ENCODE measurements at regions not wholly inside any gene's neighbourhood (a gene's known extent, or its start where the extent isn't known, plus 50 kb on each side); places are given as distances from the start of the nearest gene placed in this dataset.

DNA sequence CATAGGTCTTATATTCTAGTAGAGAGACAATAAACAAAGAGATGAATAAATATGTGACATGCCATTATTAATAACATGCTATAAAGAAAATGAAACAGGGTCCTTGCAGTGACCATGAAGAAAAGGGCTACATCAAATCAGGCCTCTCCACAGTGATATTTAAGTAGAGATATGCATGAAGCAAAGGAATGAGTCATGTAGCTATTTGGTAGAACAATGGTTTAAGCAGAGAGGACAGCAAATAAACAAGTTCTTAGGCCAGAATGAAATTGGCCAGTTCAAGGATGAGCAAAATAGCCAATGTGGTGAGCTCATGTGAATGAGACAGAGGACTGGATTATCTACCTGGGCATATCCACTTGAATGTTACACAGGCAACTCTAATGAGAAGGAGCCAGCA, 172.2 kb upstream of the FERD3L start:
- no peak for DNase-seq
- Histone ChIP-seq H3K36me3 (no peaks in the 10 kb centered on the region), H3K27ac (no peak overlapping the region), H3K27me3 (replicated peaks in 1 of 7) (no peaks in the 10 kb centered on the region), H3K4me1 (no peaks in the 10 kb centered on the region), H3K4me3 (no peak overlapping the region), H3K9me3 (no peaks in the 10 kb centered on the region)
- intact Hi-C loops (cut with DNase I; ENCODE audit: low total_unique reads) = no loop called here
- TF ChIP-seq, protein P1, sequence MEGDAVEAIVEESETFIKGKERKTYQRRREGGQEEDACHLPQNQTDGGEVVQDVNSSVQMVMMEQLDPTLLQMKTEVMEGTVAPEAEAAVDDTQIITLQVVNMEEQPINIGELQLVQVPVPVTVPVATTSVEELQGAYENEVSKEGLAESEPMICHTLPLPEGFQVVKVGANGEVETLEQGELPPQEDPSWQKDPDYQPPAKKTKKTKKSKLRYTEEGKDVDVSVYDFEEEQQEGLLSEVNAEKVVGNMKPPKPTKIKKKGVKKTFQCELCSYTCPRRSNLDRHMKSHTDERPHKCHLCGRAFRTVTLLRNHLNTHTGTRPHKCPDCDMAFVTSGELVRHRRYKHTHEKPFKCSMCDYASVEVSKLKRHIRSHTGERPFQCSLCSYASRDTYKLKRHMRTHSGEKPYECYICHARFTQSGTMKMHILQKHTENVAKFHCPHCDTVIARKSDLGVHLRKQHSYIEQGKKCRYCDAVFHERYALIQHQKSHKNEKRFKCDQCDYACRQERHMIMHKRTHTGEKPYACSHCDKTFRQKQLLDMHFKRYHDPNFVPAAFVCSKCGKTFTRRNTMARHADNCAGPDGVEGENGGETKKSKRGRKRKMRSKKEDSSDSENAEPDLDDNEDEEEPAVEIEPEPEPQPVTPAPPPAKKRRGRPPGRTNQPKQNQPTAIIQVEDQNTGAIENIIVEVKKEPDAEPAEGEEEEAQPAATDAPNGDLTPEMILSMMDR (IDR thresholded peaks at IDR 0.05 in 8 of 11, conservative IDR thresholded peaks at IDR 0.05 in 3 of 11) = no peak
- TF ChIP-seq POLR2AphosphoS5 (IDR thresholded peaks at IDR 0.05) (no peak), POLR2A (IDR thresholded peaks at IDR 0.05) (no peak)

DNA sequence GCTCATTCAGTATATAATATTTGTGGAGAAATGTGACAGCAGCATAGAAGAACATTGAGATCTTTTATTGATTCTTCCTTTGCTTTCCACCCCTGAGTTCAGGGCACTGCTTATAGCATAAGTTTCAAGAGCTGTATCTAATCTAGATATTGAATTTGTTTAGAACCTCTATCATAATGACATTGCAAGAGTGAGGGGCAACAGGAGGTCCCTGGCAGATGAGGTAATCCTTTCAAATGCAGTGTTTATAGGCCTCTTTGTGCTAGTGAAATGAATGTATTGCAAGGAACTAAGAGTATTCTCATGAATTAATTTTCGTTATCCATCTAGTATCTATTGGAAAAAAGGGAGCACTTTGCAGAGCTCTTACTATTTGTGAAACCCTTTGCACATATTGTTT, 167.2 kb upstream of the FERD3L start:
- intact Hi-C loops (cut with DNase I; ENCODE audit: low total_unique reads) = no loop called here
- no peaks in the 10 kb centered on the region for H3K9me3 ChIP-seq
- no peak for DNase-seq
- H3K4me1 ChIP-seq = no peaks in the 10 kb centered on the region
- no peak overlapping the region for H3K4me3 ChIP-seq
- H3K27me3 ChIP-seq (replicated peaks in 1 of 7) = no peaks in the 10 kb centered on the region
- TF ChIP-seq POLR2AphosphoS5 (IDR thresholded peaks at IDR 0.05) (no peak), POLR2A (IDR thresholded peaks at IDR 0.05) (no peak)
- TF ChIP-seq, protein P1 (IDR thresholded peaks at IDR 0.05 in 8 of 11, conservative IDR thresholded peaks at IDR 0.05 in 3 of 11) = no peak
- H3K36me3 ChIP-seq = no peaks in the 10 kb centered on the region
- WGBS, 5 donors = 79 to 94% (median 83%) methylated on average over 1 of the region's 1 CpG
- H3K27ac ChIP-seq = no peak overlapping the region

DNA sequence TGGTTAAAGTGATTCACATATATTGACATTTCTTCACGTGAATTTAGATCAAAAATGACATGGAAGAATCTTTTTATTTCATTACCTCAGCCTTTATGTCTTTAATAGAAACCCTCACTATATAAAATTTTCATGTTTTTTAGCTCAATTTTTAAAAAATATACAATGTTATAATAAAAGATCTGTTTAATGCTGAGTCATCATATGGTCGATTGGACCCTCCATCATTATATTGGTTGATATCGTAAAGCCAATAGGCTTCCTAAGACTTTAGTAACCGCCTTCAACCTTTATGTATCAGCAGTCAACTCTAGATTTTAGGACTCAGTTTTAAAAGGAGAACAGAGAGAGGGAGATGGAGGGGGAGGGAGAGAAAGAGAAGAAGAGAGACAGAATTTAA, 162.3 kb upstream of the FERD3L start:
- H3K36me3 ChIP-seq = no peaks in the 10 kb centered on the region
- WGBS, 5 donors = 84 to 91% (median 89%) methylated on average over 4 of the region's 4 CpGs
- no peaks in the 10 kb centered on the region for H3K9me3 ChIP-seq
- no peaks in the 10 kb centered on the region for H3K4me1 ChIP-seq
- TF ChIP-seq, protein P1 (IDR thresholded peaks at IDR 0.05 in 8 of 11, conservative IDR thresholded peaks at IDR 0.05 in 3 of 11) = no peak
- TF ChIP-seq POLR2AphosphoS5 (IDR thresholded peaks at IDR 0.05) = no peak
- TF ChIP-seq POLR2A (IDR thresholded peaks at IDR 0.05) = no peak
- no peak overlapping the region for H3K4me3 ChIP-seq
- intact Hi-C loops (cut with DNase I; ENCODE audit: low total_unique reads) = no loop called here
- no peaks in the 10 kb centered on the region for H3K27me3 ChIP-seq (replicated peaks in 1 of 7)
- no peak for DNase-seq
- H3K27ac ChIP-seq = no peak overlapping the region

DNA sequence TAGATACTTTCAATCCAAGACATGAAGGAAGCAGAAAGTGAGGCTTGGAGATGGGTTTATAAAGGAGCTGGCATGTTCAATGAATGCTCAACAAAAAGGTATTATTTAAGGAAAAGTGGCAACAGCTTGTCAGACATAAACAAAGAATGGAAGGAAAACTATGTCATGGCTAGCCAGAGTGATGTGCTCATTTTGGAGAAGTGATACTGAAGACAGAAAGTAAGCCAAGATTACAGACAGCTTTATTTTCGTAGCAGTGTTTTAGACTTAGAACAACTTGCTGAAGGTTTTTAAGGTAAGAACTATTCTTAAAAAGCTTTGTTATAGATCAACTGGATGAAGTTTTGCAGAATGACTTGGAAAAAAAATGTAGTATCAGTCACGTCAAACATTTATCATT, 160.5 kb upstream of the FERD3L start:
- DNase-seq = no peak
- TF ChIP-seq, protein P1 (IDR thresholded peaks at IDR 0.05 in 8 of 11, conservative IDR thresholded peaks at IDR 0.05 in 3 of 11) = no peak
- no peak for TF ChIP-seq POLR2A (IDR thresholded peaks at IDR 0.05)
- no peak for TF ChIP-seq POLR2AphosphoS5 (IDR thresholded peaks at IDR 0.05)
- no peak overlapping the region for H3K27ac ChIP-seq
- no peak overlapping the region for H3K4me3 ChIP-seq
- 70 to 81% (median 75%) methylated on average over 2 of the region's 2 CpGs for WGBS, 5 donors
- H3K36me3 ChIP-seq = no peaks in the 10 kb centered on the region
- no peaks in the 10 kb centered on the region for H3K4me1 ChIP-seq
- H3K27me3 ChIP-seq (replicated peaks in 1 of 7) = no peaks in the 10 kb centered on the region
- intact Hi-C loops (cut with DNase I; ENCODE audit: low total_unique reads) = no loop called here
- no peaks in the 10 kb centered on the region for H3K9me3 ChIP-seq
